WTC11 (cell line): ENCODE measurements at regions not wholly inside any gene's neighbourhood (a gene's known extent, or its start where the extent isn't known, plus 50 kb on each side); places are given as distances from the start of the nearest gene placed in this dataset.

ENCODE experiments used
- ATAC-seq: fragments of 200-7000 bp; cut with Tn5 transposase; 2 replicates; pipeline ENCODE4 v1.10.0; 2021; ENCODE audit warnings: mild to moderate bottlenecking, moderate library complexity
- CTCF ChIA-PET: fragments of 300-600 bp; sonication (Branson Sonifier 250); formaldehyde crosslinking; loops from one replicate; lab custom pipeline; 2021; ENCODE audit warnings: antibody characterized with exemption; lab: Charles Lee
- POLR2A ChIA-PET: fragments of 350-600 bp; sonication (Branson Sonifier 250); formaldehyde crosslinking; loops from one replicate; lab custom pipeline; 2021; ENCODE audit warnings: antibody characterized with exemption; lab: Charles Lee
- DNase-seq: peaks from one replicate; pipeline ENCODE4 v3.0.0; 2021; ENCODE audit warnings: low spot score
- H3K27ac Mint-ChIP-seq: 2 replicates; pipeline ENCODE4 v1.8.0; 2021; ENCODE audit warnings: mixed read lengths
- H3K27me3 Mint-ChIP-seq: 2 replicates; pipeline ENCODE4 v1.8.0; 2021; ENCODE audit warnings: low read depth, mild to moderate bottlenecking, moderate library complexity, mixed read lengths
- H3K36me3 Mint-ChIP-seq: 2 replicates; pipeline ENCODE4 v1.8.0; 2021; ENCODE audit warnings: mixed read lengths
- H3K4me1 Mint-ChIP-seq: 2 replicates; pipeline ENCODE4 v1.8.0; 2022; ENCODE audit warnings: mixed read lengths
- H3K4me3 Mint-ChIP-seq: 2 replicates; pipeline ENCODE4 v1.8.0; 2021; ENCODE audit warnings: mild to moderate bottlenecking, moderate library complexity, mixed read lengths
- H3K9me3 Mint-ChIP-seq: 2 replicates; pipeline ENCODE4 v1.8.0; 2021; ENCODE audit warnings: mixed read lengths
- CREM ChIP-seq: sonication (generic); formaldehyde crosslinking; IDR thresholded peaks from 2 replicates; pipeline ENCODE4 v1.8.1; 2022; ENCODE audit warnings: mild to moderate bottlenecking, missing genetic modification reagents, moderate library complexity
- ETV6 ChIP-seq: sonication (generic); formaldehyde crosslinking; IDR thresholded peaks from 2 replicates; pipeline ENCODE4 v1.8.1; 2022; ENCODE audit warnings: mild to moderate bottlenecking, missing genetic modification reagents
- FOXK1 ChIP-seq: sonication (generic); formaldehyde crosslinking; IDR thresholded peaks from 2 replicates; pipeline ENCODE4 v1.8.0; 2022; ENCODE audit warnings: mild to moderate bottlenecking, moderate library complexity, missing genetic modification reagents
- FOXP1 ChIP-seq: sonication (generic); formaldehyde crosslinking; IDR thresholded peaks from 2 replicates; pipeline ENCODE4 v1.8.0; 2022; ENCODE audit warnings: missing genetic modification reagents, mild to moderate bottlenecking, moderate library complexity, borderline replicate concordance
- GTF2I ChIP-seq: fragments of 250-450 bp; sonication (Bioruptor Pico); conservative IDR thresholded peaks from 2 replicates; pipeline ENCODE4 v1.4.0; 2021; ENCODE audit warnings: mild to moderate bottlenecking
- IRF2 ChIP-seq: sonication (generic); formaldehyde crosslinking; IDR thresholded peaks from 2 replicates; pipeline ENCODE4 v1.8.0; 2022; ENCODE audit warnings: low read depth, missing genetic modification reagents, borderline replicate concordance
- KAT7 ChIP-seq: sonication (generic); formaldehyde crosslinking; IDR thresholded peaks from 2 replicates; pipeline ENCODE4 v1.8.1; 2023; ENCODE audit warnings: missing genetic modification reagents, mild to moderate bottlenecking, borderline replicate concordance
- MXD4 ChIP-seq: fragments of 250-450 bp; sonication (Bioruptor Pico); IDR thresholded peaks from 2 replicates; pipeline ENCODE4 v1.8.0; 2021; ENCODE audit warnings: mild to moderate bottlenecking, moderate library complexity, borderline replicate concordance
- RORB ChIP-seq: fragments of 250-450 bp; sonication (Bioruptor Pico); IDR thresholded peaks from 2 replicates; pipeline ENCODE4 v1.9.0; 2021; ENCODE audit warnings: mild to moderate bottlenecking
- SOX15 ChIP-seq: fragments of 250-450 bp; sonication (Bioruptor Pico); IDR thresholded peaks from 2 replicates; pipeline ENCODE4 v1.9.0; 2021; ENCODE audit warnings: mild to moderate bottlenecking
- TEAD1 ChIP-seq: sonication (generic); formaldehyde crosslinking; IDR thresholded peaks from 2 replicates; pipeline ENCODE4 v1.8.0; 2022; ENCODE audit warnings: mild to moderate bottlenecking, missing genetic modification reagents
- TP53 ChIP-seq: sonication (generic); formaldehyde crosslinking; IDR thresholded peaks from 2 replicates; pipeline ENCODE4 v1.8.1; 2023; ENCODE audit warnings: mild to moderate bottlenecking, missing genetic modification reagents
- ZNF232 ChIP-seq: sonication (generic); formaldehyde crosslinking; IDR thresholded peaks from 2 replicates; pipeline ENCODE4 v1.8.0; 2022; ENCODE audit warnings: mild to moderate bottlenecking, missing genetic modification reagents
- ZNF416 ChIP-seq: fragments of 250-450 bp; sonication (Bioruptor Pico); IDR thresholded peaks from 2 replicates; pipeline ENCODE4 v1.9.0; 2021; ENCODE audit warnings: mild to moderate bottlenecking, inconsistent platforms
- ZNF423 ChIP-seq: fragments of 250-450 bp; sonication (Bioruptor Pico); IDR thresholded peaks from 2 replicates; pipeline ENCODE4 v2.1.2; 2022; ENCODE audit warnings: mild to moderate bottlenecking, moderate library complexity
- ZNF671 ChIP-seq: fragments of 250-450 bp; sonication (Bioruptor Pico); IDR thresholded peaks from 2 replicates; pipeline ENCODE4 v1.8.0; 2021; ENCODE audit warnings: mild to moderate bottlenecking
- TF ChIP-seq, protein P1 (sequence below): sonication (generic); formaldehyde crosslinking; IDR thresholded peaks from 2 replicates; pipeline ENCODE4 v1.8.1; 2023; ENCODE audit warnings: mild to moderate bottlenecking, missing genetic modification reagents, borderline replicate concordance
- TF ChIP-seq, protein P2 (sequence below): sonication (generic); formaldehyde crosslinking; IDR thresholded peaks from 2 replicates; pipeline ENCODE4 v1.8.1; 2023; ENCODE audit warnings: mild to moderate bottlenecking, missing genetic modification reagents
- TF ChIP-seq, protein P3 (sequence below): fragments of 250-450 bp; sonication (Bioruptor Pico); conservative IDR thresholded peaks from 2 replicates; pipeline ENCODE4 v1.9.0; 2021; ENCODE audit warnings: mild to moderate bottlenecking
- TF ChIP-seq, protein P4 (sequence below): sonication (generic); formaldehyde crosslinking; IDR thresholded peaks from 2 replicates; pipeline ENCODE4 v1.8.0; 2022; ENCODE audit warnings: mild to moderate bottlenecking, missing genetic modification reagents

DNA sequence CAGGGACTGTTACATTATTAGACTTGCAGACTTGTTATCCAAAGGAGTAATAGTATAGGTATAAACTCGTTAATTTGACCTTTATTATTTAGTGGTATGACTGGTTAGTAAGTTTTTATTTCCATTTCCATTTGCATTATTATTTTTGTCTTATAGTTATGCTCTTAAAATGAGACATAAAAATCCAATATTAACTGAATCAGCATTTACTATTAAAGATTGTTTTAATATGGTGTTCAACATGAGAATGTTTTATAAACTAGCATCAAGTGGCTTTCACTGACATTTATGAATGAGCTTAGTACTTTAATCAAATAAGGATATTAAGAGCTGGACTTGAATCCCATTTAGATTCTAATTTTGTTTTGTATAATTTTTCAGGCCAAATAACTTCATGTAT lies 228.1 kb upstream of the HAND2 start:
- no peak for DNase-seq
- no peak for TF ChIP-seq ZNF671 (CRISPR knock-in tag)
- TF ChIP-seq GTF2I (CRISPR knock-in tag): no peak
- TF ChIP-seq TP53 (CRISPR knock-in tag): no peak
- ChIA-PET CTCF (no interaction called here), POLR2A (interaction anchor here (0.8 kb wide), 1 partner anchor 9 kb away, joined by 3 read pairs; no protein-coding TSS in a partner anchor)
- H3K27me3 Mint-ChIP-seq: no peaks in the 10 kb centered on the region
- H3K4me3 Mint-ChIP-seq: no peak overlapping the region
- no peak for ATAC-seq
- H3K27ac Mint-ChIP-seq: no peak overlapping the region
- H3K4me1 Mint-ChIP-seq: no peaks in the 10 kb centered on the region
- H3K36me3 Mint-ChIP-seq: no peaks in the 10 kb centered on the region
- H3K9me3 Mint-ChIP-seq: no peaks in the 10 kb centered on the region

DNA sequence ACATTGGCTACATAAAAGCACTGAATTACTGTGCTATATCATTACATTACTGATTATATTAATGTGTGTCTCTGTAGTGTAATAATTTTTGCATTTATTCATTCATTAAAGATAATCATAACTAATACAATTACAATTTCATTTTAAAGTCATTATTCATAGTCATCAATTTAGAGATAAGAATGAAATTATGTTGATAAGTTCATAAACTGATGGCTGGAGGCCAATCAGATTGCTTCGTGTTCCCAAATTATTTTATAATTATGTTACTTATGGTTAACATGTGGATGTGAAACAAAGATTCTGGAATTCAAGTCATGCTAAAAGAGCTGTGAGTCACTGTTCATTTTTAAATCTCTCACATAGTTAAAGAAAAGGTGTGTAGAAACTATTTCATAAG lies 223.4 kb upstream of the HAND2 start:
- Mint-ChIP-seq H3K27me3 (peaks cover 5% of the 10 kb centered on the region; the same call in 1 of the 2 replicates), H3K36me3 (no peaks in the 10 kb centered on the region), H3K27ac (no peak overlapping the region), H3K9me3 (no peaks in the 10 kb centered on the region), H3K4me1 (0 out of 2 replicates have a peak, but pooled peaks cover 4% of the 10 kb centered on the region), H3K4me3 (no peak overlapping the region)
- CTCF ChIA-PET: no interaction called here
- no peak for TF ChIP-seq CREM
- TF ChIP-seq FOXK1: no peak
- no peak for TF ChIP-seq FOXP1 (CRISPR knock-in tag)
- TF ChIP-seq, protein P1, sequence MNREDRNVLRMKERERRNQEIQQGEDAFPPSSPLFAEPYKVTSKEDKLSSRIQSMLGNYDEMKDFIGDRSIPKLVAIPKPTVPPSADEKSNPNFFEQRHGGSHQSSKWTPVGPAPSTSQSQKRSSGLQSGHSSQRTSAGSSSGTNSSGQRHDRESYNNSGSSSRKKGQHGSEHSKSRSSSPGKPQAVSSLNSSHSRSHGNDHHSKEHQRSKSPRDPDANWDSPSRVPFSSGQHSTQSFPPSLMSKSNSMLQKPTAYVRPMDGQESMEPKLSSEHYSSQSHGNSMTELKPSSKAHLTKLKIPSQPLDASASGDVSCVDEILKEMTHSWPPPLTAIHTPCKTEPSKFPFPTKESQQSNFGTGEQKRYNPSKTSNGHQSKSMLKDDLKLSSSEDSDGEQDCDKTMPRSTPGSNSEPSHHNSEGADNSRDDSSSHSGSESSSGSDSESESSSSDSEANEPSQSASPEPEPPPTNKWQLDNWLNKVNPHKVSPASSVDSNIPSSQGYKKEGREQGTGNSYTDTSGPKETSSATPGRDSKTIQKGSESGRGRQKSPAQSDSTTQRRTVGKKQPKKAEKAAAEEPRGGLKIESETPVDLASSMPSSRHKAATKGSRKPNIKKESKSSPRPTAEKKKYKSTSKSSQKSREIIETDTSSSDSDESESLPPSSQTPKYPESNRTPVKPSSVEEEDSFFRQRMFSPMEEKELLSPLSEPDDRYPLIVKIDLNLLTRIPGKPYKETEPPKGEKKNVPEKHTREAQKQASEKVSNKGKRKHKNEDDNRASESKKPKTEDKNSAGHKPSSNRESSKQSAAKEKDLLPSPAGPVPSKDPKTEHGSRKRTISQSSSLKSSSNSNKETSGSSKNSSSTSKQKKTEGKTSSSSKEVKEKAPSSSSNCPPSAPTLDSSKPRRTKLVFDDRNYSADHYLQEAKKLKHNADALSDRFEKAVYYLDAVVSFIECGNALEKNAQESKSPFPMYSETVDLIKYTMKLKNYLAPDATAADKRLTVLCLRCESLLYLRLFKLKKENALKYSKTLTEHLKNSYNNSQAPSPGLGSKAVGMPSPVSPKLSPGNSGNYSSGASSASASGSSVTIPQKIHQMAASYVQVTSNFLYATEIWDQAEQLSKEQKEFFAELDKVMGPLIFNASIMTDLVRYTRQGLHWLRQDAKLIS (CRISPR knock-in tag): no peak
- TF ChIP-seq MXD4: no peak
- no peak for TF ChIP-seq RORB (CRISPR knock-in tag)
- no peak for TF ChIP-seq SOX15
- TF ChIP-seq IRF2 (CRISPR knock-in tag): no peak
- no peak for TF ChIP-seq ZNF416 (CRISPR knock-in tag)
- no peak for TF ChIP-seq ZNF423
- no peak for TF ChIP-seq TEAD1 (CRISPR knock-in tag)
- TF ChIP-seq ETV6 (CRISPR knock-in tag): no peak
- TF ChIP-seq, protein P2, sequence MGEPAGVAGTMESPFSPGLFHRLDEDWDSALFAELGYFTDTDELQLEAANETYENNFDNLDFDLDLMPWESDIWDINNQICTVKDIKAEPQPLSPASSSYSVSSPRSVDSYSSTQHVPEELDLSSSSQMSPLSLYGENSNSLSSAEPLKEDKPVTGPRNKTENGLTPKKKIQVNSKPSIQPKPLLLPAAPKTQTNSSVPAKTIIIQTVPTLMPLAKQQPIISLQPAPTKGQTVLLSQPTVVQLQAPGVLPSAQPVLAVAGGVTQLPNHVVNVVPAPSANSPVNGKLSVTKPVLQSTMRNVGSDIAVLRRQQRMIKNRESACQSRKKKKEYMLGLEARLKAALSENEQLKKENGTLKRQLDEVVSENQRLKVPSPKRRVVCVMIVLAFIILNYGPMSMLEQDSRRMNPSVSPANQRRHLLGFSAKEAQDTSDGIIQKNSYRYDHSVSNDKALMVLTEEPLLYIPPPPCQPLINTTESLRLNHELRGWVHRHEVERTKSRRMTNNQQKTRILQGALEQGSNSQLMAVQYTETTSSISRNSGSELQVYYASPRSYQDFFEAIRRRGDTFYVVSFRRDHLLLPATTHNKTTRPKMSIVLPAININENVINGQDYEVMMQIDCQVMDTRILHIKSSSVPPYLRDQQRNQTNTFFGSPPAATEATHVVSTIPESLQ: no peak
- TF ChIP-seq ZNF232 (CRISPR knock-in tag): no peak
- no peak for TF ChIP-seq KAT7 (CRISPR knock-in tag)
- TF ChIP-seq, protein P3, sequence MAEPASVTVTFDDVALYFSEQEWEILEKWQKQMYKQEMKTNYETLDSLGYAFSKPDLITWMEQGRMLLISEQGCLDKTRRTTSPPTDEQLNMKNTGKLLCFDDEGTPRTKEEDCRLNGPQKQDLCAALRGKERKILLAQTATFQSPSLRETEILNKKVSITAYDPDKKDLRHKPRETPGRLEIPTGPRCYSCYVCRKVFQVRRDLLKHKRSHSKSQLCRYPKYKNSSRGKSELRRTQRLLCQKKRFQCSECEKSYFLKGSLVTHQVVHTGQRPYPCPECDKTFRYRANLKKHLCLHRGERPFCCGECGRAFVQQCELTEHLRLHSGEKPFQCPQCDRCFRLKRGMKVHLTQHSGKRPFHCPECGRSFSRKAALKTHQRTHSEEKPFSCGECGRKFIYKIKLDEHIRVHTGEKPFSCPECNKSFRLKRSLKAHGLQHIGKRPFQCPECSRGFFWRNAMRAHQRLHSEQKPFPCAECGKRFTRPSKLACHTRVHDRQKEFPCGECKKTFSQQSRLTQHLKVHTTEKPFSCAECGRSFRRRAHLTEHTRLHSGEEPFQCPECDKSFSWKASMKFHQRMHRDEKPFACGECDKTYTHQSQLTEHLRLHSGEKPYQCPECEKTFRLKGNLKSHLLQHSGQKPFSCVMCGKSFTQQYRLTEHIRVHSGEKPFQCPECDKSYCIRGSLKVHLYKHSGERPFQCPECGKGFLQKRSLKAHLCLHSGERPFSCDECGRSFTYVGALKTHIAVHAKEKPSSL (CRISPR knock-in tag): no peak
- TF ChIP-seq, protein P4, sequence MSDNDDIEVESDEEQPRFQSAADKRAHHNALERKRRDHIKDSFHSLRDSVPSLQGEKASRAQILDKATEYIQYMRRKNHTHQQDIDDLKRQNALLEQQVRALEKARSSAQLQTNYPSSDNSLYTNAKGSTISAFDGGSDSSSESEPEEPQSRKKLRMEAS (CRISPR knock-in tag): no peak
- POLR2A ChIA-PET: no interaction called here
- ATAC-seq (no peak), DNase-seq (no peak)
